ENCODE measurements at regions not wholly inside any gene's neighbourhood (a gene's known extent, or its start where the extent isn't known, plus 50 kb on each side); places are given as distances from the start of the nearest gene placed in this dataset.

DNA sequence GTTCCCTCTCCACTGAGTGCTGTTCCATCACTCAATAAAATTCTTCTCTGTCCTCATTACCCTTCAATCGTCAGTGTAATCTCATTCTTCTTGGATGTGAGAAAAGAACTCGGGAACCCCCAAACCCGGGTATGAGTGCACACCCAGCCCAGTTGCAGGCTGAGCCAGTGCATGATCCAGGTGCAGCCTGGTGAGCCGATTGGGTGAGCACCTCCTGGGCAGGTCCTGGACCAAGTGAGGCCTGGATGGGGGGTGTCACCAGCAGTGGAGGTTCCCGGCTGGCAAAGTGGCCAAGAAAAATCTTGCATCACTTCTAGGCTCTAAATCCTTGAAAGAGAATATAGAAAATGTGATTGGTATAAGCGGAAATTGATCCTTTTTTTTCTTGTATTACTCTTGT is 878.8 kb upstream of the KLHL1 start:
- TF ChIP-seq, protein P1, sequence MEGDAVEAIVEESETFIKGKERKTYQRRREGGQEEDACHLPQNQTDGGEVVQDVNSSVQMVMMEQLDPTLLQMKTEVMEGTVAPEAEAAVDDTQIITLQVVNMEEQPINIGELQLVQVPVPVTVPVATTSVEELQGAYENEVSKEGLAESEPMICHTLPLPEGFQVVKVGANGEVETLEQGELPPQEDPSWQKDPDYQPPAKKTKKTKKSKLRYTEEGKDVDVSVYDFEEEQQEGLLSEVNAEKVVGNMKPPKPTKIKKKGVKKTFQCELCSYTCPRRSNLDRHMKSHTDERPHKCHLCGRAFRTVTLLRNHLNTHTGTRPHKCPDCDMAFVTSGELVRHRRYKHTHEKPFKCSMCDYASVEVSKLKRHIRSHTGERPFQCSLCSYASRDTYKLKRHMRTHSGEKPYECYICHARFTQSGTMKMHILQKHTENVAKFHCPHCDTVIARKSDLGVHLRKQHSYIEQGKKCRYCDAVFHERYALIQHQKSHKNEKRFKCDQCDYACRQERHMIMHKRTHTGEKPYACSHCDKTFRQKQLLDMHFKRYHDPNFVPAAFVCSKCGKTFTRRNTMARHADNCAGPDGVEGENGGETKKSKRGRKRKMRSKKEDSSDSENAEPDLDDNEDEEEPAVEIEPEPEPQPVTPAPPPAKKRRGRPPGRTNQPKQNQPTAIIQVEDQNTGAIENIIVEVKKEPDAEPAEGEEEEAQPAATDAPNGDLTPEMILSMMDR (conservative IDR thresholded peaks at IDR 0.05; ENCODE audit: low read length): no peak
- no peak for TF ChIP-seq EZH2phosphoT487 (IDR thresholded peaks at IDR 0.05; ENCODE audit: borderline replicate concordance)

All from Loucy (cell line).